HCT116 (cell line): ENCODE measurements at regions not wholly inside any gene's neighbourhood (a gene's known extent, or its start where the extent isn't known, plus 50 kb on each side); places are given as distances from the start of the nearest gene placed in this dataset.

ENCODE experiments used
- ATAC-seq: fragments of 200-7000 bp; cut with Tn5 transposase; 2 replicates; pipeline ENCODE4 v1.9.1; 2020; ENCODE audit warnings: mild to moderate bottlenecking, moderate library complexity
- BruUV-seq: library from RNA; stranded (reverse); fragments of 400-500 nt; replicated peaks from 2 replicates; lab custom pipeline; 2021; lab: Mats Ljungman, UMichigan
- CTCF ChIA-PET: fragments of 300-600 bp; sonication (Branson Sonifier 250); formaldehyde crosslinking; loops from one replicate; lab custom pipeline; 2021; ENCODE audit warnings: antibody characterized with exemption; lab: Charles Lee
- POLR2A ChIA-PET: fragments of 300-600, 350-600 bp; sonication (Branson Sonifier 250); formaldehyde crosslinking; loops from one replicate; lab custom pipeline; 2021; ENCODE audit warnings: antibody characterized with exemption; lab: Charles Lee
- RAD21 ChIA-PET, 2 experiments: fragments of 300-600 bp; sonication (Branson Sonifier 250); formaldehyde crosslinking; loops; one replicate each; lab custom pipeline; 2023; ENCODE audit warnings: low total read pairs in 2 of 2; ENCODE audit not compliant: uncharacterized antibody in 2 of 2, unreplicated experiment in 2 of 2, low non-redundant PET in 1 of 2; lab: Charles Lee
- DNase-seq: peaks from one replicate; pipeline ENCODE4 v3.0.0-alpha.2; 2010; ENCODE audit warnings: low read depth, low spot score
- H2AFZ ChIP-seq: fragments of 200-600 bp; shearing (Covaris generic), sonication (generic); 2 replicates; pipeline ENCODE4 v1.6.1; 2017; ENCODE audit warnings: low read depth, mixed run types, mixed read lengths, antibody characterized with exemption, low read length; ENCODE audit not compliant: poor library complexity, severe bottlenecking
- H3K27ac ChIP-seq: 2 replicates; pipeline ENCODE4 v1.5.1; 2012; ENCODE audit warnings: low read depth, low read length
- H3K27me3 ChIP-seq: fragments of 200-600 bp; sonication (generic); 2 replicates; pipeline ENCODE4 v1.6.1; 2016; ENCODE audit warnings: mixed run types, low read length, mixed read lengths; ENCODE audit not compliant: insufficient read depth
- H3K36me3 ChIP-seq, 2 experiments: fragments of 200-500 bp in 1 of 2; fragments of 200-600 bp in 1 of 2; sonication (Bioruptor generic) in 1 of 2; sonication (generic) in 1 of 2; 2 replicates each; pipeline versions ENCODE4 v1.5.1 to v1.6.1; 2014 to 2016; ENCODE audit warnings: low read length in 2 of 2, inconsistent platforms in 1 of 2, mixed read lengths in 1 of 2, mixed run types in 1 of 2; ENCODE audit not compliant: insufficient read depth in 2 of 2, control insufficient read depth in 1 of 2
- H3K4me1 ChIP-seq, 2 experiments: fragments of 200-600 bp in 1 of 2; sonication (generic) in 1 of 2; 2 replicates each; pipeline versions ENCODE4 v1.5.1 to v1.6.1; 2012 to 2017; ENCODE audit warnings: low read length in 2 of 2, inconsistent platforms in 1 of 2, mild to moderate bottlenecking in 1 of 2, mixed read lengths in 1 of 2, mixed run types in 1 of 2, moderate library complexity in 1 of 2; ENCODE audit not compliant: insufficient read depth in 2 of 2, control insufficient read depth in 1 of 2
- H3K4me2 ChIP-seq: fragments of 200-600 bp; sonication (generic); 2 replicates; pipeline ENCODE4 v1.6.1; 2017; ENCODE audit warnings: mixed run types, low read length, mixed read lengths
- H3K4me3 ChIP-seq, 2 experiments: fragments of 200-600 bp in 1 of 2; sonication (generic) in 1 of 2; replicated peaks in 1 of 2; 2 replicates each; pipeline ENCODE4 v1.5.1; 2011 to 2016; ENCODE audit warnings: low read length in 2 of 2, control low read depth in 1 of 2, low read depth in 1 of 2, mild to moderate bottlenecking in 1 of 2, mixed read lengths in 1 of 2, mixed run types in 1 of 2
- H3K79me2 ChIP-seq: fragments of 200-600 bp; sonication (generic); 2 replicates; pipeline ENCODE4 v1.6.1; 2017; ENCODE audit warnings: mild to moderate bottlenecking, mixed run types, low read length, moderate library complexity, mixed read lengths; ENCODE audit not compliant: insufficient read depth
- H3K9ac ChIP-seq: fragments of 200-600 bp; sonication (generic); 2 replicates; pipeline ENCODE4 v1.6.1; 2016; ENCODE audit warnings: low read length, mixed read lengths
- H3K9me2 ChIP-seq: fragments of 200-600 bp; sonication (generic), shearing (Covaris generic); 2 replicates; pipeline ENCODE4 v1.6.1; 2017; ENCODE audit warnings: mixed run types, mild to moderate bottlenecking, moderate library complexity; ENCODE audit not compliant: insufficient read depth
- H3K9me3 ChIP-seq, 2 experiments: fragments of 200-500 bp in 1 of 2; fragments of 200-600 bp in 1 of 2; sonication (Bioruptor generic) in 1 of 2; sonication (generic) in 1 of 2; 2 replicates each; pipeline ENCODE4 v1.6.1; 2014 to 2017; ENCODE audit warnings: low read length in 2 of 2, mixed read lengths in 2 of 2, inconsistent platforms in 1 of 2, low read depth in 1 of 2, mild to moderate bottlenecking in 1 of 2, mixed run types in 1 of 2, moderate library complexity in 1 of 2; ENCODE audit not compliant: control insufficient read depth in 1 of 2, insufficient read depth in 1 of 2
- H4K20me1 ChIP-seq: fragments of 200-600 bp; sonication (generic), shearing (Covaris generic); 2 replicates; pipeline ENCODE4 v1.6.1; 2017; ENCODE audit warnings: mixed run types, mild to moderate bottlenecking, moderate library complexity; ENCODE audit not compliant: insufficient read depth
- EGR1 ChIP-seq: IDR thresholded peaks from 2 replicates; pipeline ENCODE4 v1.6.1; 2012; ENCODE audit warnings: low read depth
- ELF1 ChIP-seq: IDR thresholded peaks from 2 replicates; pipeline ENCODE4 v1.6.1; 2012; ENCODE audit warnings: low read depth, borderline replicate concordance
- FOSL1 ChIP-seq: IDR thresholded peaks from 2 replicates; pipeline ENCODE4 v1.6.1; 2012; ENCODE audit warnings: low read depth
- POLR2A ChIP-seq: IDR thresholded peaks from 2 replicates; pipeline ENCODE4 v1.7.0; 2011; ENCODE audit warnings: borderline replicate concordance; ENCODE audit not compliant: insufficient read depth, insufficient read length; ENCODE audit errors: extremely low read depth
- POLR2AphosphoS5 ChIP-seq: IDR thresholded peaks from 2 replicates; pipeline ENCODE4 v1.6.1; 2011; ENCODE audit warnings: mild to moderate bottlenecking, low read depth, low read length, moderate library complexity
- RAD21 ChIP-seq: IDR thresholded peaks from 2 replicates; pipeline ENCODE4 v1.6.1; 2012; ENCODE audit warnings: low read depth, mild to moderate bottlenecking
- REST ChIP-seq: IDR thresholded peaks from 2 replicates; pipeline ENCODE4 v1.6.1; 2012; ENCODE audit warnings: low read depth
- SIN3A ChIP-seq: IDR thresholded peaks from 2 replicates; pipeline ENCODE4 v1.6.1; 2012; ENCODE audit warnings: low read depth
- SRF ChIP-seq: IDR thresholded peaks from 2 replicates; pipeline ENCODE4 v1.6.1; 2012; ENCODE audit warnings: low read depth
- TCF7L2 ChIP-seq: IDR thresholded peaks from 2 replicates; pipeline ENCODE4 v1.7.0; 2011; ENCODE audit warnings: borderline replicate concordance, inconsistent platforms; ENCODE audit not compliant: insufficient read depth, insufficient read length; ENCODE audit errors: extremely low read depth
- ZFX ChIP-seq: fragments of 450-650 bp; IDR thresholded peaks from 2 replicates; pipeline ENCODE4 v1.6.1; 2017
- ZNF274 ChIP-seq: fragments of 200-500 bp; sonication (Bioruptor generic); IDR thresholded peaks from 2 replicates; pipeline ENCODE4 v1.6.1; 2014; ENCODE audit warnings: mild to moderate bottlenecking, low read depth, low read length, inconsistent platforms
- intact Hi-C: fragments of 100-400 bp; cut with micrococcal nuclease; formaldehyde crosslinking; loops from 2 replicates; pipeline ENCODE4 v1.10.0; 2022

- no peak for ATAC-seq
- CTCF ChIA-PET = no interaction called here
Observed at GRCh38 chr3:101148001-101148400, 154.8 kb upstream of the ABI3BP start.

More at GRCh38 chr3:101148001-101148400, 154.8 kb upstream of the ABI3BP start:
- no peak overlapping the region for H3K4me2 ChIP-seq
- no peaks in the 10 kb centered on the region for H4K20me1 ChIP-seq
- no peak overlapping the region for H2AFZ ChIP-seq
- intact Hi-C loops = no loop called here
- H3K9ac ChIP-seq = no peak overlapping the region
- no peaks in the 10 kb centered on the region for H3K4me1 ChIP-seq
- H3K9me2 ChIP-seq = no peaks in the 10 kb centered on the region
- no peak for TF ChIP-seq POLR2AphosphoS5
- TF ChIP-seq EGR1 = no peak
- no peak for TF ChIP-seq SIN3A
- TF ChIP-seq ZNF274 = no peak
- no peak for TF ChIP-seq SRF
- TF ChIP-seq ELF1 = no peak
- no peak for TF ChIP-seq RAD21
- no peak for TF ChIP-seq POLR2A
- TF ChIP-seq ZFX = no peak
- TF ChIP-seq FOSL1 = no peak
- no peak for TF ChIP-seq TCF7L2
- TF ChIP-seq REST = no peak
- no peaks in the 10 kb centered on the region for H3K79me2 ChIP-seq
- POLR2A ChIA-PET = no interaction called here
- DNase-seq = no peak
- BruUV-seq = no TSS peak
- H3K27me3 ChIP-seq = no peaks in the 10 kb centered on the region
- RAD21 ChIA-PET = no interaction called here
- no peaks in the 10 kb centered on the region for H3K9me3 ChIP-seq
- H3K4me3 ChIP-seq = no peak overlapping the region
- H3K27ac ChIP-seq = no peak overlapping the region
- no peaks in the 10 kb centered on the region for H3K36me3 ChIP-seq
